ENCODE measurements at regions not wholly inside any gene's neighbourhood (a gene's known extent, or its start where the extent isn't known, plus 50 kb on each side); places are given as distances from the start of the nearest gene placed in this dataset.

DNA sequence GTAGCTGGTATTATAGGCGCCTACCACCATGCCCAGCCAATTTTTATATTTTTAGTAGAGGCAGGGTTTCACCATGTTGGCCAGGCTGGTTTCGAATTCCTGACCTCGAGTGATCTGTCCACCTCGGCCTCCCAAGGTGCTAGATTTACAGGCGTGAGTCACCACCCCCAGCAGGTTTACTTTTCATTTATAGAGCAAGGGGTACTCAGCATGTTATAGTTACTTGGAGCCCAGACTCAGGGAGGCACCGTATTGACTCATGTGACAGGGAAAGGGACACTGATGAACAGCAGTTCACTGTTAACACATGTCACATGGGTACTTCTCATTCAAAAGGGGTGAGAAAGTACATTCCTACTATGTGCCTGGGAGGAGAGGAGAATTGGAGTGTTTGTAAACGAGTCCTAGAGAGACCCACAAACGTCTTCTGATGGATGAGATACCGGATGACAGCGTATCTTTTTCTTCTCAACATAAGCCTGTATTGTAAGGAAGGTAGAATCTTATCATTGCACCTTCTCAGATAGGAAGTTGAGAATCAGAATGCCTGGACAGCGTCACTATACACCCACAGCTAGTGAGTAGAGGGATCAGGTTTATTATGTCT lies 510.0 kb downstream of the USP25 start:
- DNase-seq: no peak
- no peak overlapping the region for H3K27ac Mint-ChIP-seq
- H3K27me3 Mint-ChIP-seq (ENCODE audit: insufficient read depth): no peaks in the 10 kb centered on the region
- H3K4me1 Mint-ChIP-seq (ENCODE audit: low read depth): no peaks in the 10 kb centered on the region
- TF ChIP-seq, protein P1, sequence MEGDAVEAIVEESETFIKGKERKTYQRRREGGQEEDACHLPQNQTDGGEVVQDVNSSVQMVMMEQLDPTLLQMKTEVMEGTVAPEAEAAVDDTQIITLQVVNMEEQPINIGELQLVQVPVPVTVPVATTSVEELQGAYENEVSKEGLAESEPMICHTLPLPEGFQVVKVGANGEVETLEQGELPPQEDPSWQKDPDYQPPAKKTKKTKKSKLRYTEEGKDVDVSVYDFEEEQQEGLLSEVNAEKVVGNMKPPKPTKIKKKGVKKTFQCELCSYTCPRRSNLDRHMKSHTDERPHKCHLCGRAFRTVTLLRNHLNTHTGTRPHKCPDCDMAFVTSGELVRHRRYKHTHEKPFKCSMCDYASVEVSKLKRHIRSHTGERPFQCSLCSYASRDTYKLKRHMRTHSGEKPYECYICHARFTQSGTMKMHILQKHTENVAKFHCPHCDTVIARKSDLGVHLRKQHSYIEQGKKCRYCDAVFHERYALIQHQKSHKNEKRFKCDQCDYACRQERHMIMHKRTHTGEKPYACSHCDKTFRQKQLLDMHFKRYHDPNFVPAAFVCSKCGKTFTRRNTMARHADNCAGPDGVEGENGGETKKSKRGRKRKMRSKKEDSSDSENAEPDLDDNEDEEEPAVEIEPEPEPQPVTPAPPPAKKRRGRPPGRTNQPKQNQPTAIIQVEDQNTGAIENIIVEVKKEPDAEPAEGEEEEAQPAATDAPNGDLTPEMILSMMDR (IDR thresholded peaks at IDR 0.05): no peak
- no peaks in the 10 kb centered on the region for H3K9me3 Mint-ChIP-seq
- H3K4me3 Mint-ChIP-seq: no peak overlapping the region
- H3K36me3 Mint-ChIP-seq (ENCODE audit: low read depth): no peaks in the 10 kb centered on the region

DNA sequence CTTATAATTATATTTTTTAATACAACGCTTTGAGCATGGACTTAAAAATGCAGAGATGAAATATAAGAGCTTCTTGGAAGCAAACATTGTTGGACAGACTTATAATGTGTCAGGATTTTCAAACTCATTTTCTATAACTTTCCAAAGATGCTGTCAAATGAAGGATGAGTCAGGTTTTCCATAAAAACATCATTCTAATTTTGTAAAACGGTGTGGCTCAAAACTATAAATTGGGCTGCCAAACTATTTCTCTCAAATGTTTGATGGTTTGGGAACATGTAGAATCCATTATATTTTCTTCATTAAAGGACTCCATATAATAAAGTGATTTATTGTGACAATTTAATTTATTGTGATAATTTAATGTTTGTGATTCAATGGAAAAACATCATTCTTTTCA lies 511.2 kb downstream of the USP25 start:
- H3K4me1 Mint-ChIP-seq (ENCODE audit: low read depth): no peaks in the 10 kb centered on the region
- H3K4me3 Mint-ChIP-seq: no peak overlapping the region
- no peaks in the 10 kb centered on the region for H3K9me3 Mint-ChIP-seq
- H3K27me3 Mint-ChIP-seq (ENCODE audit: insufficient read depth): no peaks in the 10 kb centered on the region
- H3K27ac Mint-ChIP-seq: no peak overlapping the region
- no peak for DNase-seq
- no peaks in the 10 kb centered on the region for H3K36me3 Mint-ChIP-seq (ENCODE audit: low read depth)
- TF ChIP-seq, protein P1 (IDR thresholded peaks at IDR 0.05): no peak

DNA sequence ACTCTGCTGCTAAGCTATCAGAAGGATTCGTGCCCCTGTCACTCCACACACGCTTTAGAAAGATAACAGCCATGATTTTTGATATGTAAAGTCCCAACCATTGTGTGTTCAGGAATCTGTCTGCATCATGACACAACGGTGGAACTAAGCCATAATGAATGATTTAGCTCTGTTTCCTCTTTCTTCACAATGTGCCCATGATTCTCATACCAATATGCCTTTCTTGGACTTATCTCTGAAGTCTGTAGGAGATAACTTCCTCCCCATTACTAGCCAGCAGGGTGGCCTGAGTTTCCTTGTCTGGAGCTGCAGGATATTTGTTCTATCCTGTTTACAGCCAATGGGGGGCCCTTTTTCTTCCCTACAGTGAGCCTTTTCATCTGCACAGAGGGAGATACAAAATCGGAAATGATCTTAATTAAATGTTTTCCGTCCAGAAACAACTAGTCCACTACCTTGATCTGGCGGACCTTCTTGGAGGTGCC lies 511.7 kb downstream of the USP25 start:
- Mint-ChIP-seq H3K9me3 (no peaks in the 10 kb centered on the region), H3K4me3 (no peak overlapping the region), H3K36me3 (ENCODE audit: low read depth) (no peaks in the 10 kb centered on the region), H3K27me3 (ENCODE audit: insufficient read depth) (no peaks in the 10 kb centered on the region), H3K27ac (no peak overlapping the region), H3K4me1 (ENCODE audit: low read depth) (no peaks in the 10 kb centered on the region)
- TF ChIP-seq, protein P1 (IDR thresholded peaks at IDR 0.05): no peak
- DNase-seq: no peak

DNA sequence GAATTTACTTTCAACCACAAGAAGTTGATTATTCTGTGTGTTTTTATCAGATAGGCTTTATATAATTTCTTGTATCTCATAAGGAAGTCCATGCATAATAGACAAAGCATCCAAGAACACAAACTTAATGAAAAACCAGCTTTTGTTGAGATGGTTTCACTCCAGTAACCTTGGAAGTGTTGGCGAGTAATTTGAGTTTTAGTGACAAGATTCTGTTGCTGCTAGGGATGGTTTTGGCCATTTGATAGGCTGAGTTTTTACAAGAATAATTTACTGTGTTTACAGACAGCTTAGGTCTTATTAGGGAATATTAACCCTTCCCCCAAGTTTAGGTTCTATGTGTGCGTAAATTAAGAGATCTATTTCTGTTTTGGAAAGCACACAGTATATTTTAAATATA lies 513.6 kb downstream of the USP25 start:
- DNase-seq: no peak
- H3K27me3 Mint-ChIP-seq (ENCODE audit: insufficient read depth): peaks cover 2% of the 10 kb centered on the region; the same call in 1 of the 2 replicates
- no peak overlapping the region for H3K27ac Mint-ChIP-seq
- TF ChIP-seq, protein P1 (IDR thresholded peaks at IDR 0.05): no peak
- H3K4me3 Mint-ChIP-seq: no peak overlapping the region
- H3K9me3 Mint-ChIP-seq: no peaks in the 10 kb centered on the region
- no peaks in the 10 kb centered on the region for H3K4me1 Mint-ChIP-seq (ENCODE audit: low read depth)
- H3K36me3 Mint-ChIP-seq (ENCODE audit: low read depth): no peaks in the 10 kb centered on the region

DNA sequence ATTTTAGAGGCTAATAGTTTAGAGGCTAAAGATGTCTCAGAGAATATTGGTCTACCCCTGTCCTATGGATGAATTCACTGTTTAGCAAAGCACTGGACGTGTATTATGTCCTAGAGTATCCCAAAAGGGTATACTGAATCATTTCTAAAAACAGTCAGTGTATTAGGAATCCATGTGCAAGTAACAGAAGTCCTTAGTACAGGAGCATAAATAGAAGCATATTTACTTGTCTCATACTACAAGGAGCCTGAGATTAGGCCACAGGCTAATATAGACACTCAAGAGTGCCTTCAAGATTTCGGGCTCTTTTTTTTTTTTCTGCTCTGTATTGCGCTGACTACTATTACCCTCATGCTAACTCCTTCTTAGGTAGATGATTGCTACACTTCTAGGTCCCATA lies 518.9 kb downstream of the USP25 start:
- TF ChIP-seq, protein P1 (IDR thresholded peaks at IDR 0.05): no peak
- Mint-ChIP-seq H3K36me3 (ENCODE audit: low read depth) (no peaks in the 10 kb centered on the region), H3K27me3 (ENCODE audit: insufficient read depth) (peaks cover 2% of the 10 kb centered on the region; the same call in 1 of the 2 replicates), H3K4me3 (no peak overlapping the region), H3K4me1 (ENCODE audit: low read depth) (no peaks in the 10 kb centered on the region), H3K9me3 (no peaks in the 10 kb centered on the region), H3K27ac (no peak overlapping the region)
- DNase-seq: no peak

Data from HFFc6 (cell line).